ENCODE measurements at regions not wholly inside any gene's neighbourhood (a gene's known extent, or its start where the extent isn't known, plus 50 kb on each side); places are given as distances from the start of the nearest gene placed in this dataset.

DNA sequence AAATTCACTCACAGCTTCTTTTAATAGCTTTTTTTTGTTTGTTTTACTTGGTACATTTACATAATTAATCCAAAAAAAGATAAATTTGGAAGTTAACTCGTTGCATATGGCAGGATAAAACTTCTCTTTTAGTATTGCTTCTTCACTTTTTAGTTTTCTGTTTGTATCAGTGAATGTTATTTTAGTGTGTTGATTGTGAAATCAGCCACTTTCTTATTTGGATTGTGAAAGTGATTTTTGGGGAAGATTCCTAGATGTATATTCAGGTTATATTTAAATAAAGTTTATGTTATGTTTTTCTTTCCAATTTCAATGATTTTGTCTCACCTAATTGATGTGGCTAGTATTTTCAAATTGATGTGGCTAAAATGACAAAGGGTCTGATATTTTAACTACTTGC is 693.9 kb upstream of the MGAT4C start:
- TF ChIP-seq ZNF274 (IDR thresholded peaks at IDR 0.05; ENCODE audit: low read depth, low read length): no peak
- TF ChIP-seq YY1 (IDR thresholded peaks at IDR 0.05; ENCODE audit: insufficient read depth, insufficient read length): no peak
